ENCODE measurements at regions not wholly inside any gene's neighbourhood (a gene's known extent, or its start where the extent isn't known, plus 50 kb on each side); places are given as distances from the start of the nearest gene placed in this dataset.

GRCh38 chr12:24135158-24135850 lies 185.8 kb upstream of the SOX5 start:
- Histone ChIP-seq H3K79me2 (ENCODE audit: control insufficient read depth, insufficient read depth, low read length) (no peaks in the 10 kb centered on the region), H3K4me1 (ENCODE audit: control insufficient read depth, extremely low read depth, insufficient read depth, low read length) (no peaks in the 10 kb centered on the region), H3K27me3 (ENCODE audit: control insufficient read depth in 2 of 2, insufficient read depth in 2 of 2, low read length in 2 of 2) (peaks cover 4 to 8% of the 10 kb centered on the region in 2 experiments), H3K36me3 (ENCODE audit: control insufficient read depth in 2 of 2, extremely low read depth in 1 of 2, insufficient read depth in 2 of 2, low read length in 2 of 2) (no peaks in the 10 kb centered on the region), H3K4me3 (replicated peaks in 1 of 3; ENCODE audit: insufficient read depth in 1 of 3, low read depth in 1 of 3, low read length in 3 of 3) (no peak overlapping the region), H3K9me1 (replicated peaks; ENCODE audit: control insufficient read depth, extremely low read depth, insufficient read depth, low read length) (no peaks in the 10 kb centered on the region), H3K9me3 (replicated peaks; ENCODE audit: control insufficient read depth, insufficient read depth, low read length) (no peaks in the 10 kb centered on the region), H4K20me1 (replicated peaks; ENCODE audit: control insufficient read depth, extremely low read depth, insufficient read depth, low read length) (no peaks in the 10 kb centered on the region), H3K9ac (replicated peaks; ENCODE audit: extremely low read depth, insufficient read depth, low read length) (no peak overlapping the region), H2AFZ (ENCODE audit: low read depth, low read length) (no peak overlapping the region), H3K27ac (ENCODE audit: insufficient read depth, low read depth, low read length) (no peak overlapping the region), H3K4me2 (ENCODE audit: insufficient read depth, low read length) (no peak overlapping the region)
- CTCF ChIA-PET = no interaction called here
- BruUV-seq (replicated peaks) = no TSS peak
- FAIRE-seq (no peak), DNase-seq (ENCODE audit: low read depth, low spot score) (no peak)
- TF ChIP-seq EZH2 (IDR thresholded peaks at IDR 0.05; ENCODE audit: borderline replicate concordance, low read depth, low read length, severe bottlenecking) (no peak), FOS (IDR thresholded peaks at IDR 0.05; ENCODE audit: borderline replicate concordance, insufficient read depth, low read length) (no peak), JUN (IDR thresholded peaks at IDR 0.05; ENCODE audit: borderline replicate concordance, insufficient read depth, insufficient read length, low read depth) (no peak), MYC (IDR thresholded peaks at IDR 0.05; ENCODE audit: low read depth, low read length) (no peak), GATA2 (IDR thresholded peaks at IDR 0.05; ENCODE audit: insufficient read depth, insufficient read length, low read depth, low read length) (no peak), MAX (IDR thresholded peaks at IDR 0.05; ENCODE audit: insufficient read depth, insufficient read length) (no peak), CTCF (IDR thresholded peaks at IDR 0.05; ENCODE audit: extremely low read depth in 1 of 2, insufficient read depth in 1 of 2, low read depth in 1 of 2, low read length in 2 of 2) (no peak), POLR2AphosphoS5 (IDR thresholded peaks at IDR 0.05; ENCODE audit: insufficient read depth, low read depth, low read length) (no peak), POLR2A (IDR thresholded peaks at IDR 0.05; ENCODE audit: low read depth, low read length) (no peak)
- POLR2A ChIA-PET = no interaction called here
- intact Hi-C loops (cut with micrococcal nuclease) = no loop called here
- dilution Hi-C loops (cut with MboI; ENCODE audit: extremely low pct_ligation_motif_present, low sequenced_read_pairs) = no loop called here
